Smooth muscle cell (in vitro differentiated cells): ENCODE measurements at regions not wholly inside any gene's neighbourhood (a gene's known extent, or its start where the extent isn't known, plus 50 kb on each side); places are given as distances from the start of the nearest gene placed in this dataset.

ENCODE experiments used
- DNase-seq: peaks from one replicate; lab custom pipeline; 2025; ENCODE audit not compliant: unreplicated experiment; lab: John Stamatoyannopoulos, UW
- H2AFZ ChIP-seq: fragments of 200-600 bp; sonication (generic); 2 replicates; pipeline ENCODE4 v1.6.0; 2016; ENCODE audit warnings: antibody characterized with exemption, low read depth, mild to moderate bottlenecking
- H3F3A ChIP-seq: fragments of 200-600 bp; sonication (generic); 2 replicates; pipeline ENCODE4 v1.6.0; 2017; ENCODE audit warnings: antibody characterized with exemption, low read depth
- H3K27ac ChIP-seq: fragments of 200-600 bp; sonication (generic); 2 replicates; pipeline ENCODE4 v1.5.1; 2016; ENCODE audit warnings: low read depth, mild to moderate bottlenecking
- H3K27me3 ChIP-seq: fragments of 200-600 bp; sonication (generic); 2 replicates; pipeline ENCODE4 v1.6.1; 2016; ENCODE audit warnings: low read depth, mild to moderate bottlenecking
- H3K36me3 ChIP-seq: fragments of 200-600 bp; sonication (generic); 2 replicates; pipeline ENCODE4 v1.5.1; 2016; ENCODE audit warnings: low read depth
- H3K4me1 ChIP-seq: fragments of 200-600 bp; sonication (generic); 2 replicates; pipeline ENCODE4 v1.5.1; 2016; ENCODE audit warnings: low read depth
- H3K4me2 ChIP-seq: fragments of 200-600 bp; sonication (generic); 2 replicates; pipeline ENCODE4 v1.6.0; 2016; ENCODE audit warnings: mild to moderate bottlenecking
- H3K4me3 ChIP-seq: fragments of 200-600 bp; sonication (generic); 2 replicates; pipeline ENCODE4 v1.5.1; 2016; ENCODE audit warnings: mild to moderate bottlenecking
- H3K79me2 ChIP-seq: fragments of 200-600 bp; sonication (generic); 2 replicates; pipeline ENCODE4 v1.6.0; 2016; ENCODE audit warnings: low read depth, mild to moderate bottlenecking
- H3K9ac ChIP-seq: fragments of 200-600 bp; sonication (generic); 2 replicates; pipeline ENCODE4 v1.6.0; 2016; ENCODE audit warnings: low read depth
- H3K9me3 ChIP-seq: fragments of 200-600 bp; sonication (generic); replicated peaks from 2 replicates; pipeline ENCODE4 v1.5.1; 2016; ENCODE audit warnings: low read depth
- H4K20me1 ChIP-seq: fragments of 200-600 bp; sonication (generic); 2 replicates; pipeline ENCODE4 v1.6.0; 2016; ENCODE audit warnings: low read depth
- CTCF ChIP-seq: fragments of 200-600 bp; sonication (generic); IDR thresholded peaks from 2 replicates; pipeline ENCODE4 v1.5.1; 2017; ENCODE audit warnings: borderline replicate concordance, mild to moderate bottlenecking, antibody characterized with exemption; ENCODE audit not compliant: insufficient read depth, poor library complexity, severe bottlenecking
- WGBS: methylation state at CpG from one replicate; pipeline ENCODE4 v1.1.7; 2016; ENCODE audit warnings: low lambda C conversion rate; 5-methylcytosine and 5-hydroxymethylcytosine counted together

GRCh38 chr12:84091651-84092050 lies 820.9 kb downstream of the SLC6A15 start:
- Histone ChIP-seq H3K4me1 (no peaks in the 10 kb centered on the region), H3K79me2 (no peaks in the 10 kb centered on the region), H3K27ac (no peak overlapping the region), H3K27me3 (no peaks in the 10 kb centered on the region), H4K20me1 (no peaks in the 10 kb centered on the region), H3F3A (no peaks in the 10 kb centered on the region), H3K9ac (no peak overlapping the region), H3K4me2 (no peak overlapping the region), H2AFZ (no peak overlapping the region), H3K9me3 (no peaks in the 10 kb centered on the region), H3K36me3 (no peaks in the 10 kb centered on the region), H3K4me3 (no peak overlapping the region)
- no peak for DNase-seq
- TF ChIP-seq CTCF = no peak
- 94% methylated on average over 4 of the region's 4 CpGs for WGBS

GRCh38 chr12:84089356-84089755 lies 823.2 kb downstream of the SLC6A15 start:
- Histone ChIP-seq H3K9ac (no peak overlapping the region), H3K36me3 (no peaks in the 10 kb centered on the region), H3K27me3 (no peaks in the 10 kb centered on the region), H4K20me1 (no peaks in the 10 kb centered on the region), H3K4me3 (no peak overlapping the region), H3K9me3 (no peaks in the 10 kb centered on the region), H3K79me2 (no peaks in the 10 kb centered on the region), H3K4me1 (no peaks in the 10 kb centered on the region), H2AFZ (no peak overlapping the region), H3K27ac (no peak overlapping the region), H3F3A (no peaks in the 10 kb centered on the region), H3K4me2 (no peak overlapping the region)
- no peak for DNase-seq
- no peak for TF ChIP-seq CTCF
- WGBS = 84% methylated on average over 4 of the region's 4 CpGs

- Histone ChIP-seq H3K4me2 (no peak overlapping the region), H3K27ac (no peak overlapping the region), H3K27me3 (no peaks in the 10 kb centered on the region), H2AFZ (no peak overlapping the region), H3K36me3 (no peaks in the 10 kb centered on the region), H3K9me3 (no peaks in the 10 kb centered on the region), H4K20me1 (no peaks in the 10 kb centered on the region), H3K4me1 (no peaks in the 10 kb centered on the region), H3K9ac (no peak overlapping the region), H3K79me2 (no peaks in the 10 kb centered on the region), H3K4me3 (no peak overlapping the region), H3F3A (no peaks in the 10 kb centered on the region)
- WGBS = 85% methylated on average over 3 of the region's 3 CpGs
- no peak for DNase-seq
- TF ChIP-seq CTCF = no peak
These were observed 827.6 kb downstream of the SLC6A15 start for GRCh38 chr12:84085046-84085445.

GRCh38 chr12:84079626-84080025 lies 833.0 kb downstream of the SLC6A15 start:
- H3K4me1 ChIP-seq = no peaks in the 10 kb centered on the region
- DNase-seq = no peak
- no peaks in the 10 kb centered on the region for H4K20me1 ChIP-seq
- no peak overlapping the region for H3K4me3 ChIP-seq
- WGBS = 100% methylated on average over 1 of the region's 1 CpG
- H3K27ac ChIP-seq = no peak overlapping the region
- no peak overlapping the region for H3K9ac ChIP-seq
- no peak overlapping the region for H3K4me2 ChIP-seq
- H3K9me3 ChIP-seq = no peaks in the 10 kb centered on the region
- TF ChIP-seq CTCF = no peak
- no peak overlapping the region for H2AFZ ChIP-seq
- H3K79me2 ChIP-seq = no peaks in the 10 kb centered on the region
- no peaks in the 10 kb centered on the region for H3F3A ChIP-seq
- H3K27me3 ChIP-seq = no peaks in the 10 kb centered on the region
- no peaks in the 10 kb centered on the region for H3K36me3 ChIP-seq
